Endodermal cell (in vitro differentiated cells): ENCODE measurements at regions not wholly inside any gene's neighbourhood (a gene's known extent, or its start where the extent isn't known, plus 50 kb on each side); places are given as distances from the start of the nearest gene placed in this dataset.

Experiments used
- DNase-seq: peaks from one replicate; pipeline ENCODE4 v3.0.0-alpha.2; 2017
- H3K27ac ChIP-seq: 2 replicates; pipeline ENCODE4 v1.5.1; 2013; ENCODE audit warnings: mild to moderate bottlenecking, low read depth, low read length, moderate library complexity
- H3K27me3 ChIP-seq: 2 replicates; pipeline ENCODE4 v1.6.1; 2013; ENCODE audit warnings: mild to moderate bottlenecking, low read length, moderate library complexity; ENCODE audit not compliant: insufficient read depth, control insufficient read depth, poor library complexity, severe bottlenecking
- H3K36me3 ChIP-seq: 2 replicates; pipeline ENCODE4 v1.7.0; 2013; ENCODE audit warnings: mild to moderate bottlenecking, low read length, moderate library complexity; ENCODE audit not compliant: control insufficient read depth, insufficient read depth
- H3K4me1 ChIP-seq: one replicate; pipeline ENCODE4 v1.7.0; 2013; ENCODE audit warnings: low read length; ENCODE audit not compliant: control insufficient read depth, insufficient read depth
- H3K4me3 ChIP-seq: 2 replicates; pipeline ENCODE4 v1.5.1; 2013; ENCODE audit warnings: mild to moderate bottlenecking, low read length, moderate library complexity
- H3K9ac ChIP-seq: 2 replicates; pipeline ENCODE4 v1.6.1; 2013; ENCODE audit warnings: mild to moderate bottlenecking, low read length, moderate library complexity; ENCODE audit not compliant: poor library complexity, severe bottlenecking; ENCODE audit errors: extremely low read depth
- H3K9me3 ChIP-seq: 2 replicates; pipeline ENCODE4 v1.6.1; 2013; ENCODE audit warnings: mild to moderate bottlenecking, low read length, moderate library complexity; ENCODE audit not compliant: control insufficient read depth
- H3K27ac Mint-ChIP-seq: 2 replicates; pipeline ENCODE4 v1.8.0; 2020; ENCODE audit warnings: mixed read lengths
- H3K27me3 Mint-ChIP-seq: 2 replicates; pipeline ENCODE4 v1.8.0; 2021; ENCODE audit warnings: mild to moderate bottlenecking, mixed read lengths; ENCODE audit not compliant: insufficient read depth
- H3K36me3 Mint-ChIP-seq: 2 replicates; pipeline ENCODE4 v1.8.0; 2020; ENCODE audit warnings: low read depth, mixed read lengths
- H3K4me1 Mint-ChIP-seq: 2 replicates; pipeline ENCODE4 v1.8.0; 2020; ENCODE audit warnings: mixed read lengths
- H3K4me3 Mint-ChIP-seq: 2 replicates; pipeline ENCODE4 v1.8.0; 2020; ENCODE audit warnings: mild to moderate bottlenecking, moderate library complexity, mixed read lengths
- H3K9me3 Mint-ChIP-seq: 2 replicates; pipeline ENCODE4 v1.8.0; 2020; ENCODE audit warnings: mild to moderate bottlenecking, mixed read lengths
- CTCF ChIP-seq: fragments of 200-600 bp; sonication (generic); conservative IDR thresholded peaks from 2 replicates; pipeline ENCODE4 v1.5.0; 2021; ENCODE audit warnings: antibody characterized with exemption, mild to moderate bottlenecking
- WGBS, 2 experiments: methylation state at CpG; one replicate each; pipeline versions ENCODE4 v1.1.5 to v1.1.7; 2013; ENCODE audit warnings: missing lambda C conversion rate in 2 of 2, mixed read lengths in 1 of 2; ENCODE audit not compliant: insufficient coverage in 1 of 2, insufficient read length in 1 of 2; 5-methylcytosine and 5-hydroxymethylcytosine counted together

DNA sequence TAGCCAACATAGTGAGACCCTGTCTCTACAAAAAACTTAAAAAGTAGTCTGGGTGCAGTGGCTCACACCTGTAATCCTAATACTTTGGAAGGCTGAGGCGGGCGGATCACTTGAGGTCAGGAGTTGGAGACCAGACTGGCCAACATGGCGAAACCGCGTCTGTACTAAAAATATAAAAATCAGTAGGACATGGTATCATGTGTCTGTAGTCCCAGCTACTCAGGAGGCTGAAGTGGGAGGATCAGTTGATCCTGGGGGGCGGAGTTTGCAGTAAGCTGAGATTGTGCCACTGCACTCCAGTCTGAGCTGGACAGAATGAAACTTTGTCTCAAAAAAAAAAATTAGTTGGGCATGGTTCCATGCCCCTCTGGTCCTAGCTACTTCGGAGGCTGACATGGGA lies 57.9 kb upstream of the MIER3 start:
- no peaks in the 10 kb centered on the region for H3K36me3 Mint-ChIP-seq
- Histone ChIP-seq H3K9ac (no peak overlapping the region), H3K9me3 (no peaks in the 10 kb centered on the region), H3K27ac (no peak overlapping the region), H3K36me3 (no peaks in the 10 kb centered on the region), H3K4me3 (no peak overlapping the region), H3K4me1 (no peaks in the 10 kb centered on the region), H3K27me3 (no peaks in the 10 kb centered on the region)
- peaks cover under 1% of the 10 kb centered on the region for H3K27me3 Mint-ChIP-seq
- H3K4me3 Mint-ChIP-seq, result no peak overlapping the region
- WGBS, 2 experiments, result 88 to 93% methylated on average over 3 to 7 of the region's 7 CpGs
- DNase-seq, result no peak
- no peaks in the 10 kb centered on the region for H3K9me3 Mint-ChIP-seq
- peaks cover under 1% of the 10 kb centered on the region for H3K4me1 Mint-ChIP-seq
- TF ChIP-seq CTCF, result no peak
- no peak overlapping the region for H3K27ac Mint-ChIP-seq

DNA sequence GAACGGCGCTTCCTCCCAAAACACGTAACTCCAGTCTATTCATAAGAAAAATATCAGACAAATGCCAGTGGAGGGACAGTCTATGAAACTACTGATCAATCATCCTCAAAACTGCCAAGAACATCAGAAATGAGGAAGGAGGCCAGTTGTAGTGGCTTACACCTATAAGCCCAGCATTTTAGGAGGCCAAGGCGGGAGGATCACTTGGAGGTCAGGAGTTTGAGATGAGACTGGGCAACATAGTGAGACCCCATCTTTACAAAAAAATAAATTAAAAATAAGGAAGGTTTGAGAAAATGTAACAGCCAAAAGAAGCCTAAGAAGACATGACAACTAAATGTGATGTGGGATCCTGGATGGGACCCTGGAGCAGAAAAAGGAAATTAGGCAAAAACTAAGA lies 58.9 kb upstream of the MIER3 start:
- H3K4me3 ChIP-seq, result no peak overlapping the region
- H3K9ac ChIP-seq, result no peak overlapping the region
- Mint-ChIP-seq H3K27me3 (peaks cover 5% of the 10 kb centered on the region), H3K9me3 (no peaks in the 10 kb centered on the region), H3K27ac (no peak overlapping the region), H3K4me3 (no peak overlapping the region), H3K36me3 (no peaks in the 10 kb centered on the region), H3K4me1 (no peaks in the 10 kb centered on the region)
- TF ChIP-seq CTCF, result no peak
- no peaks in the 10 kb centered on the region for H3K4me1 ChIP-seq
- H3K27me3 ChIP-seq, result no peaks in the 10 kb centered on the region
- H3K27ac ChIP-seq, result no peak overlapping the region
- no peaks in the 10 kb centered on the region for H3K9me3 ChIP-seq
- 96% methylated on average over 4 of the region's 4 CpGs; no CpG with 5 or more reads in 1 of the 2 experiments for WGBS, 2 experiments
- H3K36me3 ChIP-seq, result no peaks in the 10 kb centered on the region
- DNase-seq, result no peak

DNA sequence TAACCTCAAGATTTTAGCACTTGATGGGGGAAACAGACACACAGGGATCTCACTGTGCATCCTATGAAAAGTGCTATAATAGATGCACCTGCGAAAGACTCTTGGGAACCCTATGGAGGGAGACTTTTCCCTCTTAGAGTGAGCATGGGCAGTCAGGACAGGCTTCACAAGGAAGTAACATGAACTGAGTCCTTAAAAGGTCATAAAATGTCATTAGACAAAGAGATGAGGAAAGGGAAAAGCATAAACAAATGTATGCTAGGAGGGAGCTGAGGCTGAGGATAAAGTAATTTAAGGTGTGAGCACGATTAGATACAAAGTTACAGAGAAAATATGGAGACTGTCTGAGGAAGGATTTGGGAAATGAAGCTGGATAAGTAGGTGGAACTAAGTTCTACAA lies 60.6 kb upstream of the MIER3 start:
- H3K36me3 ChIP-seq, result no peaks in the 10 kb centered on the region
- WGBS, 2 experiments, result 90 to 95% methylated on average over 2 of the region's 2 CpGs
- Mint-ChIP-seq H3K9me3 (no peaks in the 10 kb centered on the region), H3K4me3 (no peak overlapping the region), H3K27me3 (peaks cover 5% of the 10 kb centered on the region), H3K27ac (no peak overlapping the region), H3K4me1 (no peaks in the 10 kb centered on the region), H3K36me3 (no peaks in the 10 kb centered on the region)
- H3K9me3 ChIP-seq, result no peaks in the 10 kb centered on the region
- no peak overlapping the region for H3K27ac ChIP-seq
- TF ChIP-seq CTCF, result no peak
- no peaks in the 10 kb centered on the region for H3K4me1 ChIP-seq
- H3K4me3 ChIP-seq, result no peak overlapping the region
- no peak for DNase-seq
- no peak overlapping the region for H3K9ac ChIP-seq
- no peaks in the 10 kb centered on the region for H3K27me3 ChIP-seq
